IMR-90 (cell line): ENCODE measurements at regions not wholly inside any gene's neighbourhood (a gene's known extent, or its start where the extent isn't known, plus 50 kb on each side); places are given as distances from the start of the nearest gene placed in this dataset.

Experiments
- ATAC-seq: fragments of 200-7000 bp; cut with Tn5 transposase; 2 replicates; pipeline ENCODE4 v1.9.1; 2020; ENCODE audit warnings: low read depth, mild to moderate bottlenecking, moderate library complexity
- BruUV-seq: library from RNA; stranded (reverse); fragments of 400-500 nt; replicated peaks from 2 replicates; lab custom pipeline; 2021; lab: Mats Ljungman, UMichigan
- CTCF ChIA-PET: fragments of 300-600 bp; formaldehyde crosslinking; extraction: SDS; loops from one replicate; lab custom pipeline; 2021; ENCODE audit warnings: antibody characterized with exemption; lab: Yijun Ruan, JAX
- POLR2A ChIA-PET: fragments of 300-600 bp; sonication (Branson Sonifier 250); formaldehyde crosslinking; loops from one replicate; lab custom pipeline; 2022; ENCODE audit warnings: antibody characterized with exemption; ENCODE audit not compliant: unreplicated experiment; lab: Charles Lee
- DNase-seq: peaks from one replicate; pipeline ENCODE4 v3.0.0; 2013
- H2AFZ ChIP-seq: replicated peaks from 2 replicates; pipeline ENCODE3; 2013; ENCODE audit warnings: low read length, mild to moderate bottlenecking; ENCODE audit not compliant: poor library complexity
- H2AK5ac ChIP-seq: 2 replicates; pipeline ENCODE4 v1.6.1; 2013; ENCODE audit warnings: low read depth, low read length, inconsistent platforms
- H2AK9ac ChIP-seq: replicated peaks from 2 replicates; pipeline ENCODE3; 2013; ENCODE audit warnings: mild to moderate bottlenecking, low read depth, low read length, moderate library complexity; ENCODE audit not compliant: poor library complexity
- H2BK120ac ChIP-seq: 2 replicates; pipeline ENCODE4 v1.6.1; 2013; ENCODE audit warnings: low read depth, low read length, inconsistent platforms
- H2BK15ac ChIP-seq: 3 replicates; pipeline ENCODE4 v1.6.1; 2013; ENCODE audit warnings: low read depth, low read length, inconsistent platforms
- H2BK20ac ChIP-seq: 2 replicates; pipeline ENCODE4 v1.6.1; 2013; ENCODE audit warnings: low read depth, mild to moderate bottlenecking, inconsistent platforms, low read length, moderate library complexity
- H2BK5ac ChIP-seq: 2 replicates; pipeline ENCODE4 v1.6.1; 2013; ENCODE audit warnings: mild to moderate bottlenecking, low read depth, low read length, inconsistent platforms; ENCODE audit not compliant: poor library complexity, severe bottlenecking
- H3K14ac ChIP-seq: replicated peaks from 2 replicates; pipeline ENCODE4 v1.6.1; 2013; ENCODE audit warnings: low read depth, low read length, inconsistent platforms
- H3K18ac ChIP-seq: 2 replicates; pipeline ENCODE4 v1.6.1; 2013; ENCODE audit warnings: low read depth, low read length, control low read depth
- H3K23ac ChIP-seq: 2 replicates; pipeline ENCODE4 v1.6.1; 2013; ENCODE audit warnings: low read depth, low read length, inconsistent platforms
- H3K27ac ChIP-seq: 2 replicates; pipeline ENCODE4 v1.5.1; 2013; ENCODE audit warnings: mild to moderate bottlenecking, control low read depth, low read length; ENCODE audit not compliant: insufficient read depth
- H3K27me3 ChIP-seq: 2 replicates; pipeline ENCODE4 v1.6.1; 2013; ENCODE audit warnings: low read length; ENCODE audit not compliant: control insufficient read depth, insufficient read depth
- H3K36me3 ChIP-seq: 2 replicates; pipeline ENCODE4 v1.6.1; 2013; ENCODE audit warnings: low read length, mixed read lengths; ENCODE audit not compliant: control insufficient read depth, insufficient read depth
- H3K4ac ChIP-seq: 2 replicates; pipeline ENCODE4 v1.6.1; 2013; ENCODE audit warnings: low read depth, low read length, inconsistent platforms
- H3K4me1 ChIP-seq: 2 replicates; pipeline ENCODE4 v1.6.1; 2013; ENCODE audit warnings: low read length, mixed read lengths; ENCODE audit not compliant: control insufficient read depth, insufficient read depth
- H3K4me2 ChIP-seq: 2 replicates; pipeline ENCODE4 v1.6.1; 2013; ENCODE audit warnings: low read depth, mild to moderate bottlenecking, control low read depth, low read length, moderate library complexity
- H3K4me3 ChIP-seq: 2 replicates; pipeline ENCODE4 v1.5.1; 2013; ENCODE audit warnings: low read depth, mild to moderate bottlenecking, control low read depth, low read length, moderate library complexity; ENCODE audit not compliant: insufficient read depth
- H3K56ac ChIP-seq: 2 replicates; pipeline ENCODE4 v1.6.1; 2013; ENCODE audit warnings: low read length, inconsistent platforms; ENCODE audit not compliant: insufficient read depth; ENCODE audit errors: extremely low read depth
- H3K79me1 ChIP-seq, 2 experiments: 2 replicates each; pipeline ENCODE4 v1.6.1; 2013; ENCODE audit warnings: low read length in 2 of 2, inconsistent platforms in 1 of 2, low read depth in 1 of 2
- H3K9ac ChIP-seq: 2 replicates; pipeline ENCODE4 v1.6.1; 2013; ENCODE audit warnings: low read depth, low read length, control low read depth
- H3K9me1 ChIP-seq: 2 replicates; pipeline ENCODE4 v1.6.1; 2013; ENCODE audit warnings: low read length, inconsistent platforms; ENCODE audit not compliant: insufficient read depth
- H3K9me3 ChIP-seq: 2 replicates; pipeline ENCODE4 v1.6.1; 2013; ENCODE audit warnings: low read length; ENCODE audit not compliant: control insufficient read depth, insufficient read depth
- H4K20me1 ChIP-seq: 2 replicates; pipeline ENCODE4 v1.6.1; 2013; ENCODE audit warnings: low read length, inconsistent platforms; ENCODE audit not compliant: insufficient read depth
- H4K5ac ChIP-seq: 2 replicates; pipeline ENCODE4 v1.6.1; 2013; ENCODE audit warnings: mild to moderate bottlenecking, low read depth, low read length, control low read depth
- H4K8ac ChIP-seq, 2 experiments: 2 replicates each; pipeline ENCODE4 v1.6.1; 2013; ENCODE audit warnings: low read depth in 2 of 2, low read length in 2 of 2, control low read depth in 1 of 2, inconsistent platforms in 1 of 2
- H4K91ac ChIP-seq: 2 replicates; pipeline ENCODE4 v1.6.1; 2013; ENCODE audit warnings: low read depth, low read length, inconsistent platforms; ENCODE audit not compliant: insufficient read depth
- CHD1 ChIP-seq: IDR thresholded peaks from 2 replicates; pipeline ENCODE4 v1.6.1; 2012; ENCODE audit warnings: low read depth, low read length, improper control_type of control experiment
- RCOR1 ChIP-seq: IDR thresholded peaks from 2 replicates; pipeline ENCODE4 v1.6.1; 2012; ENCODE audit warnings: mild to moderate bottlenecking, low read length, improper control_type of control experiment; ENCODE audit not compliant: insufficient replicate concordance
- WGBS, 2 experiments: methylation state at CpG; one replicate each; pipeline versions ENCODE4 v1.1.5 to v1.1.7; 2013; ENCODE audit warnings: missing lambda C conversion rate in 2 of 2; ENCODE audit not compliant: insufficient read length in 1 of 2; ENCODE audit errors: extremely low coverage in 2 of 2; 5-methylcytosine and 5-hydroxymethylcytosine counted together
- dilution Hi-C: fragments of 300-500 bp; cut with HindIII; formaldehyde crosslinking; loops from one replicate; pipeline ENCODE4 v1.14.3; 2018; ENCODE audit warnings: low sequenced_read_pairs; ENCODE audit not compliant: unreplicated experiment
- in situ Hi-C: fragments of 300-500 bp; cut with MboI; formaldehyde crosslinking; loops from 3 replicates; pipeline ENCODE4 v1.14.3; 2019; ENCODE audit warnings: low sequenced_read_pairs, inconsistent platforms, mixed read lengths
- intact Hi-C: fragments of 100-400 bp; cut with micrococcal nuclease; formaldehyde crosslinking; loops from 2 replicates; pipeline ENCODE4 v1.10.0; 2022

- H4K8ac ChIP-seq = no peak overlapping the region
- no peak overlapping the region for H2BK20ac ChIP-seq
- H4K91ac ChIP-seq = no peak overlapping the region
- no peak overlapping the region for H2BK120ac ChIP-seq
- no peak overlapping the region for H3K18ac ChIP-seq
- H3K4ac ChIP-seq = no peak overlapping the region
- ATAC-seq (no peak), DNase-seq (no peak)
- in situ Hi-C loops (no loop called here), intact Hi-C loops (no loop called here), dilution Hi-C loops (no loop called here)
- H3K4me2 ChIP-seq = no peak overlapping the region
- CTCF ChIA-PET = no interaction called here
- no peak overlapping the region for H3K23ac ChIP-seq
- no peak overlapping the region for H4K5ac ChIP-seq
- 80% methylated on average over 1 of the region's 4 CpGs; no CpG with 5 or more reads in 1 of the 2 experiments for WGBS, 2 experiments
- H2BK5ac ChIP-seq = no peak overlapping the region
- no TSS peak for BruUV-seq
- H3K9me3 ChIP-seq = no peaks in the 10 kb centered on the region
- no peak overlapping the region for H3K9ac ChIP-seq
- H2AK5ac ChIP-seq = no peak overlapping the region
- H3K9me1 ChIP-seq = peaks cover 5% of the 10 kb centered on the region
- no peak overlapping the region for H3K14ac ChIP-seq
- no peak overlapping the region for H3K56ac ChIP-seq
- H3K27ac ChIP-seq = no peak overlapping the region
- H2BK15ac ChIP-seq = no peak overlapping the region
- no peak overlapping the region for H3K4me3 ChIP-seq
- no peaks in the 10 kb centered on the region for H4K20me1 ChIP-seq
- no peaks in the 10 kb centered on the region for H3K79me1 ChIP-seq
- POLR2A ChIA-PET = no interaction called here
- no peaks in the 10 kb centered on the region for H3K36me3 ChIP-seq
- H2AK9ac ChIP-seq = no peak overlapping the region
- no peak overlapping the region for H2AFZ ChIP-seq
- H3K27me3 ChIP-seq = peaks cover 8% of the 10 kb centered on the region
- TF ChIP-seq RCOR1 = no peak
- no peak for TF ChIP-seq CHD1
- peaks cover 5% of the 10 kb centered on the region for H3K4me1 ChIP-seq
Observed at GRCh38 chr2:71844967-71845366, 302.7 kb downstream of the CYP26B1 start.
